SK-N-SH treated with all-trans-retinoic acid at 6 μM for 48 hours (cell line): ENCODE measurements at regions not wholly inside any gene's neighbourhood (a gene's known extent, or its start where the extent isn't known, plus 50 kb on each side); places are given as distances from the start of the nearest gene placed in this dataset.

Source experiments
- ATAC-seq: fragments of 200-7000 bp; cut with Tn5 transposase; 3 replicates; pipeline ENCODE4 v1.9.1; 2020; ENCODE audit warnings: mild to moderate bottlenecking, moderate library complexity
- ARNTL ChIP-seq: fragments of 450-650 bp; formaldehyde crosslinking; IDR thresholded peaks from 2 replicates; pipeline ENCODE4 v1.5.0; 2020; ENCODE audit warnings: low read depth, mild to moderate bottlenecking, moderate library complexity, borderline replicate concordance
- BACH2 ChIP-seq: fragments of 250-450 bp; sonication (Bioruptor Pico); IDR thresholded peaks from 2 replicates; pipeline ENCODE4 v1.9.0; 2021; ENCODE audit warnings: mild to moderate bottlenecking, borderline replicate concordance
- CSDC2 ChIP-seq: fragments of 250-450 bp; sonication (Bioruptor Pico); IDR thresholded peaks from 2 replicates; pipeline ENCODE4 v1.5.0; 2020; ENCODE audit warnings: mild to moderate bottlenecking, moderate library complexity
- ESRRG ChIP-seq: fragments of 250-450 bp; sonication (Bioruptor Pico); IDR thresholded peaks from 2 replicates; pipeline ENCODE4 v1.6.1; 2021; ENCODE audit warnings: mild to moderate bottlenecking
- GLIS3 ChIP-seq: fragments of 250-450 bp; sonication (Bioruptor Pico); IDR thresholded peaks from 2 replicates; pipeline ENCODE4 v1.5.0; 2020; ENCODE audit warnings: mild to moderate bottlenecking, moderate library complexity
- ISL1 ChIP-seq: fragments of 250-450 bp; sonication (Bioruptor Pico); IDR thresholded peaks from 2 replicates; pipeline ENCODE4 v2.1.2; 2022; ENCODE audit warnings: mild to moderate bottlenecking, moderate library complexity
- PATZ1 ChIP-seq: fragments of 250-450 bp; sonication (Bioruptor Pico); IDR thresholded peaks from 2 replicates; pipeline ENCODE4 v1.8.0; 2020; ENCODE audit warnings: mild to moderate bottlenecking, moderate library complexity, borderline replicate concordance
- PPARA ChIP-seq: fragments of 250-450 bp; sonication (Bioruptor Pico); IDR thresholded peaks from 2 replicates; pipeline ENCODE4 v1.5.0; 2020; ENCODE audit warnings: mild to moderate bottlenecking, borderline replicate concordance
- SNAI2 ChIP-seq: fragments of 250-450 bp; sonication (Bioruptor Pico); IDR thresholded peaks from 2 replicates; pipeline ENCODE4 v1.5.0; 2020; ENCODE audit warnings: mild to moderate bottlenecking, moderate library complexity
- TCF4 ChIP-seq: fragments of 250-450 bp; sonication (Bioruptor Pico); IDR thresholded peaks from 2 replicates; pipeline ENCODE4 v1.8.0; 2021; ENCODE audit warnings: mild to moderate bottlenecking, moderate library complexity, borderline replicate concordance
- ZC3H10 ChIP-seq: fragments of 250-450 bp; sonication (Bioruptor Pico); IDR thresholded peaks from 2 replicates; pipeline ENCODE4 v1.5.1; 2021; ENCODE audit warnings: mild to moderate bottlenecking, moderate library complexity
- ZFP3 ChIP-seq: fragments of 250-450 bp; sonication (Bioruptor Pico); IDR thresholded peaks from 2 replicates; pipeline ENCODE4 v1.5.0; 2020; ENCODE audit warnings: mild to moderate bottlenecking, moderate library complexity
- ZFP30 ChIP-seq: fragments of 450-650 bp; formaldehyde crosslinking; IDR thresholded peaks from 2 replicates; pipeline ENCODE4 v1.5.0; 2022; ENCODE audit warnings: mild to moderate bottlenecking, moderate library complexity
- ZNF565 ChIP-seq: fragments of 450-650 bp; formaldehyde crosslinking; conservative IDR thresholded peaks from 2 replicates; pipeline ENCODE4 v1.5.0; 2020; ENCODE audit warnings: low read depth, mild to moderate bottlenecking, moderate library complexity
- ZNF70 ChIP-seq: fragments of 450-650 bp; formaldehyde crosslinking; IDR thresholded peaks from 2 replicates; pipeline ENCODE4 v1.5.0; 2020; ENCODE audit warnings: mild to moderate bottlenecking, moderate library complexity
- ZNF8 ChIP-seq: fragments of 450-650 bp; formaldehyde crosslinking; IDR thresholded peaks from 2 replicates; pipeline ENCODE4 v1.5.0; 2020; ENCODE audit warnings: mild to moderate bottlenecking, moderate library complexity
- TF ChIP-seq, protein P1 (sequence below): fragments of 250-450 bp; sonication (Bioruptor Pico); IDR thresholded peaks from 2 replicates; pipeline ENCODE4 v1.8.0; 2021; ENCODE audit warnings: low read depth, mild to moderate bottlenecking, moderate library complexity, borderline replicate concordance
- TF ChIP-seq, protein P2 (sequence below): fragments of 250-450 bp; sonication (Bioruptor Pico); IDR thresholded peaks from 2 replicates; pipeline ENCODE4 v1.5.1; 2021; ENCODE audit warnings: mild to moderate bottlenecking, moderate library complexity
- TF ChIP-seq, protein P3 (sequence below): fragments of 250-450 bp; sonication (Bioruptor Pico); IDR thresholded peaks from 2 replicates; pipeline ENCODE4 v1.5.0; 2020; ENCODE audit warnings: mild to moderate bottlenecking, moderate library complexity
- TF ChIP-seq, protein P4 (sequence below): fragments of 250-450 bp; sonication (Bioruptor Pico); IDR thresholded peaks from 2 replicates; pipeline ENCODE4 v1.5.1; 2020; ENCODE audit warnings: low read depth, mild to moderate bottlenecking, moderate library complexity

DNA sequence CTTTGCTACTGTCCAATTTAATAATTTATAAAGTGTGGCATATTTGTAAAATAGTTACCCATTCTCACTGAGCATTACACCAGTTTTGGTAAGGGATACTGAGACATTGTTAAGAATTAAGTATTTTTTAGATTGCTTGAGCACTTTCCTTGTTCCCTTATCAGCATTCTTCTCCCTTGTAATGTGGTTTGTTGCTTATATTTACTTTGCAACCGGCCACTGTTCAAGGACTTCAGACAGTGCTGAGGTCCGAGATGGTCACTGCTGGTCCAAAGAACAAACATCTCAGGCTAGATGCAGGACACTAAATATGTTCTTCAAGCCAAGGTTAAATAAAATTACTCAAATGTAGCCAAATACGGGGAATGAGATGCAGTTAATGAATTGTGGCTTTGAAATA lies 161.4 kb downstream of the TM9SF2 start:
- no peak for ATAC-seq
- no peak for TF ChIP-seq ISL1 (CRISPR knock-in tag)
- TF ChIP-seq PATZ1 = no peak
- no peak for TF ChIP-seq ZNF70 (CRISPR knock-in tag)
- no peak for TF ChIP-seq PPARA (CRISPR knock-in tag)
- no peak for TF ChIP-seq ESRRG (CRISPR knock-in tag)
- TF ChIP-seq, protein P1, sequence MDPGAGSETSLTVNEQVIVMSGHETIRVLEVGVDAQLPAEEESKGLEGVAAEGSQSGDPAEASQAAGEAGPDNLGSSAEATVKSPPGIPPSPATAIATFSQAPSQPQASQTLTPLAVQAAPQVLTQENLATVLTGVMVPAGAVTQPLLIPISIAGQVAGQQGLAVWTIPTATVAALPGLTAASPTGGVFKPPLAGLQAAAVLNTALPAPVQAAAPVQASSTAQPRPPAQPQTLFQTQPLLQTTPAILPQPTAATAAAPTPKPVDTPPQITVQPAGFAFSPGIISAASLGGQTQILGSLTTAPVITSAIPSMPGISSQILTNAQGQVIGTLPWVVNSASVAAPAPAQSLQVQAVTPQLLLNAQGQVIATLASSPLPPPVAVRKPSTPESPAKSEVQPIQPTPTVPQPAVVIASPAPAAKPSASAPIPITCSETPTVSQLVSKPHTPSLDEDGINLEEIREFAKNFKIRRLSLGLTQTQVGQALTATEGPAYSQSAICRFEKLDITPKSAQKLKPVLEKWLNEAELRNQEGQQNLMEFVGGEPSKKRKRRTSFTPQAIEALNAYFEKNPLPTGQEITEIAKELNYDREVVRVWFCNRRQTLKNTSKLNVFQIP (CRISPR knock-in tag) = no peak
- TF ChIP-seq SNAI2 = no peak
- TF ChIP-seq ZNF8 (CRISPR knock-in tag) = no peak

DNA sequence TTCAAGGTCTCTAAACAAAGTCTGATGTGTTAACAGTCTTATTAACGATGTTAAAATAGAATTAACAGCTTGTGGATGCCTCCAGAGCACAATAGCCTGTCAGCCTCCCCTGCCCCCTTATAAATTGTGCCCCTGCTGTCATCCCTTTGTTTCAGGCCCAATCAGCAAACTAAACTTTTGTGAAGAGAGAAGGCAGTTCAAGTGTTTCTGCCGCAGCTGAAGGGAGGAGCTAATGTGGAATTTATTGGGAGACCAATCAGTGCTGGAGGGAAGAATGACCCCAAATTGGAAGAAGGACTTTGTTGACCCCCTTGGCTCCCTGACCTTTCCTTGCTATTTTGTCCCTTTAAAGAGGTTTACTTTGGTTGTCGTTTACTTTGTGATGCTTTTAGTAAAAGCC lies 160.5 kb downstream of the TM9SF2 start:
- TF ChIP-seq ZFP3 (CRISPR knock-in tag) (no peak), ZC3H10 (CRISPR knock-in tag) (no peak), SNAI2 (no peak)
- TF ChIP-seq, protein P2, sequence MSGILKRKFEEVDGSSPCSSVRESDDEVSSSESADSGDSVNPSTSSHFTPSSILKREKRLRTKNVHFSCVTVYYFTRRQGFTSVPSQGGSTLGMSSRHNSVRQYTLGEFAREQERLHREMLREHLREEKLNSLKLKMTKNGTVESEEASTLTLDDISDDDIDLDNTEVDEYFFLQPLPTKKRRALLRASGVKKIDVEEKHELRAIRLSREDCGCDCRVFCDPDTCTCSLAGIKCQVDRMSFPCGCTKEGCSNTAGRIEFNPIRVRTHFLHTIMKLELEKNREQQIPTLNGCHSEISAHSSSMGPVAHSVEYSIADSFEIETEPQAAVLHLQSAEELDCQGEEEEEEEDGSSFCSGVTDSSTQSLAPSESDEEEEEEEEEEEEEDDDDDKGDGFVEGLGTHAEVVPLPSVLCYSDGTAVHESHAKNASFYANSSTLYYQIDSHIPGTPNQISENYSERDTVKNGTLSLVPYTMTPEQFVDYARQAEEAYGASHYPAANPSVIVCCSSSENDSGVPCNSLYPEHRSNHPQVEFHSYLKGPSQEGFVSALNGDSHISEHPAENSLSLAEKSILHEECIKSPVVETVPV = no peak
- TF ChIP-seq, all 23 proteins: peak for 0
- no peak for ATAC-seq

- TF ChIP-seq ARNTL (CRISPR knock-in tag) (no peak), ZFP3 (CRISPR knock-in tag) (no peak), BACH2 (CRISPR knock-in tag) (no peak), GLIS3 (CRISPR knock-in tag) (no peak), ZNF565 (CRISPR knock-in tag) (no peak), ISL1 (CRISPR knock-in tag) (no peak), TCF4 (CRISPR knock-in tag) (no peak), ZNF8 (CRISPR knock-in tag) (no peak), ZFP30 (CRISPR knock-in tag) (no peak), ZC3H10 (CRISPR knock-in tag) (no peak), CSDC2 (CRISPR knock-in tag) (no peak), PPARA (CRISPR knock-in tag) (no peak)
- TF ChIP-seq, protein P1 (CRISPR knock-in tag) = no peak
- TF ChIP-seq, protein P3, sequence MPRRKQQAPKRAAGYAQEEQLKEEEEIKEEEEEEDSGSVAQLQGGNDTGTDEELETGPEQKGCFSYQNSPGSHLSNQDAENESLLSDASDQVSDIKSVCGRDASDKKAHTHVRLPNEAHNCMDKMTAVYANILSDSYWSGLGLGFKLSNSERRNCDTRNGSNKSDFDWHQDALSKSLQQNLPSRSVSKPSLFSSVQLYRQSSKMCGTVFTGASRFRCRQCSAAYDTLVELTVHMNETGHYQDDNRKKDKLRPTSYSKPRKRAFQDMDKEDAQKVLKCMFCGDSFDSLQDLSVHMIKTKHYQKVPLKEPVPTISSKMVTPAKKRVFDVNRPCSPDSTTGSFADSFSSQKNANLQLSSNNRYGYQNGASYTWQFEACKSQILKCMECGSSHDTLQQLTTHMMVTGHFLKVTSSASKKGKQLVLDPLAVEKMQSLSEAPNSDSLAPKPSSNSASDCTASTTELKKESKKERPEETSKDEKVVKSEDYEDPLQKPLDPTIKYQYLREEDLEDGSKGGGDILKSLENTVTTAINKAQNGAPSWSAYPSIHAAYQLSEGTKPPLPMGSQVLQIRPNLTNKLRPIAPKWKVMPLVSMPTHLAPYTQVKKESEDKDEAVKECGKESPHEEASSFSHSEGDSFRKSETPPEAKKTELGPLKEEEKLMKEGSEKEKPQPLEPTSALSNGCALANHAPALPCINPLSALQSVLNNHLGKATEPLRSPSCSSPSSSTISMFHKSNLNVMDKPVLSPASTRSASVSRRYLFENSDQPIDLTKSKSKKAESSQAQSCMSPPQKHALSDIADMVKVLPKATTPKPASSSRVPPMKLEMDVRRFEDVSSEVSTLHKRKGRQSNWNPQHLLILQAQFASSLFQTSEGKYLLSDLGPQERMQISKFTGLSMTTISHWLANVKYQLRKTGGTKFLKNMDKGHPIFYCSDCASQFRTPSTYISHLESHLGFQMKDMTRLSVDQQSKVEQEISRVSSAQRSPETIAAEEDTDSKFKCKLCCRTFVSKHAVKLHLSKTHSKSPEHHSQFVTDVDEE (CRISPR knock-in tag) = no peak
- TF ChIP-seq, protein P4, sequence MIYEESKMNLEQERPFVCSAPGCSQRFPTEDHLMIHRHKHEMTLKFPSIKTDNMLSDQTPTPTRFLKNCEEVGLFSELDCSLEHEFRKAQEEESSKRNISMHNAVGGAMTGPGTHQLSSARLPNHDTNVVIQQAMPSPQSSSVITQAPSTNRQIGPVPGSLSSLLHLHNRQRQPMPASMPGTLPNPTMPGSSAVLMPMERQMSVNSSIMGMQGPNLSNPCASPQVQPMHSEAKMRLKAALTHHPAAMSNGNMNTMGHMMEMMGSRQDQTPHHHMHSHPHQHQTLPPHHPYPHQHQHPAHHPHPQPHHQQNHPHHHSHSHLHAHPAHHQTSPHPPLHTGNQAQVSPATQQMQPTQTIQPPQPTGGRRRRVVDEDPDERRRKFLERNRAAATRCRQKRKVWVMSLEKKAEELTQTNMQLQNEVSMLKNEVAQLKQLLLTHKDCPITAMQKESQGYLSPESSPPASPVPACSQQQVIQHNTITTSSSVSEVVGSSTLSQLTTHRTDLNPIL (CRISPR knock-in tag) = no peak
- ATAC-seq = no peak
These were observed 158.7 kb downstream of the TM9SF2 start for GRCh38 chr13:99659866-99660554.
